ENCODE measurements at regions not wholly inside any gene's neighbourhood (a gene's known extent, or its start where the extent isn't known, plus 50 kb on each side); places are given as distances from the start of the nearest gene placed in this dataset.

GRCh38 chr2:104444392-104444791 is 409.5 kb upstream of the POU3F3 start:
- TF ChIP-seq CTCF (IDR thresholded peaks at IDR 0.05): no peak
- no peak for TF ChIP-seq POLR2A (IDR thresholded peaks at IDR 0.05)
- H3K27me3 ChIP-seq: no peaks in the 10 kb centered on the region
- no peaks in the 10 kb centered on the region for H3K4me1 ChIP-seq
- intact Hi-C loops (cut with DNase I; ENCODE audit: low total_unique reads): no loop called here
- H3K9me3 ChIP-seq: no peaks in the 10 kb centered on the region
- DNase-seq: no peak
- H3K36me3 ChIP-seq: no peaks in the 10 kb centered on the region
- no peak overlapping the region for H3K27ac ChIP-seq
- H3K4me3 ChIP-seq: no peak overlapping the region

- intact Hi-C loops (cut with DNase I; ENCODE audit: low total_unique reads): no loop called here
- no peaks in the 10 kb centered on the region for H3K27me3 ChIP-seq
- no peak for TF ChIP-seq POLR2A (IDR thresholded peaks at IDR 0.05)
- no peak for TF ChIP-seq CTCF (IDR thresholded peaks at IDR 0.05)
- H3K4me1 ChIP-seq: no peaks in the 10 kb centered on the region
- H3K36me3 ChIP-seq: no peaks in the 10 kb centered on the region
- H3K27ac ChIP-seq: no peak overlapping the region
- H3K9me3 ChIP-seq: no peaks in the 10 kb centered on the region
- DNase-seq: no peak
- H3K4me3 ChIP-seq: no peak overlapping the region
These were observed 409.0 kb upstream of the POU3F3 start for GRCh38 chr2:104444889-104445288.

- intact Hi-C loops (cut with DNase I; ENCODE audit: low total_unique reads): no loop called here
- Histone ChIP-seq H3K27me3 (no peaks in the 10 kb centered on the region), H3K27ac (no peak overlapping the region), H3K4me3 (no peak overlapping the region), H3K9me3 (no peaks in the 10 kb centered on the region), H3K36me3 (no peaks in the 10 kb centered on the region), H3K4me1 (no peaks in the 10 kb centered on the region)
- TF ChIP-seq CTCF (IDR thresholded peaks at IDR 0.05) (no peak), POLR2A (IDR thresholded peaks at IDR 0.05) (no peak)
- no peak for DNase-seq
These were observed 406.0 kb upstream of the POU3F3 start for GRCh38 chr2:104447831-104448434.

GRCh38 chr2:104448661-104449440 is 405.1 kb upstream of the POU3F3 start:
- no peak for DNase-seq

More at GRCh38 chr2:104448661-104449440, 405.1 kb upstream of the POU3F3 start:
- Histone ChIP-seq H3K27ac (no peak overlapping the region), H3K36me3 (no peaks in the 10 kb centered on the region), H3K27me3 (no peaks in the 10 kb centered on the region), H3K4me3 (no peak overlapping the region), H3K9me3 (no peaks in the 10 kb centered on the region), H3K4me1 (no peaks in the 10 kb centered on the region)
- TF ChIP-seq POLR2A (IDR thresholded peaks at IDR 0.05) (no peak), CTCF (IDR thresholded peaks at IDR 0.05) (no peak)
- intact Hi-C loops (cut with DNase I; ENCODE audit: low total_unique reads): no loop called here

All from uterus (tissue), 3 donors.